HG03139 (cell line): ENCODE measurements at regions not wholly inside any gene's neighbourhood (a gene's known extent, or its start where the extent isn't known, plus 50 kb on each side); places are given as distances from the start of the nearest gene placed in this dataset.
A peak's percentile ranks its signal among the peaks of the same experiment; 100 is the strongest.
"Not testable (repeated sequence)": the region's sequence is repeated elsewhere in the genome, so short reads cannot be mapped to it uniquely, and the experiment has no call there.

Experiments
- ATAC-seq: cut with Tn5 transposase; IDR thresholded peaks from one replicate; pipeline ENCODE4 v1.9.1; 2021; ENCODE audit not compliant: unreplicated experiment

DNA sequence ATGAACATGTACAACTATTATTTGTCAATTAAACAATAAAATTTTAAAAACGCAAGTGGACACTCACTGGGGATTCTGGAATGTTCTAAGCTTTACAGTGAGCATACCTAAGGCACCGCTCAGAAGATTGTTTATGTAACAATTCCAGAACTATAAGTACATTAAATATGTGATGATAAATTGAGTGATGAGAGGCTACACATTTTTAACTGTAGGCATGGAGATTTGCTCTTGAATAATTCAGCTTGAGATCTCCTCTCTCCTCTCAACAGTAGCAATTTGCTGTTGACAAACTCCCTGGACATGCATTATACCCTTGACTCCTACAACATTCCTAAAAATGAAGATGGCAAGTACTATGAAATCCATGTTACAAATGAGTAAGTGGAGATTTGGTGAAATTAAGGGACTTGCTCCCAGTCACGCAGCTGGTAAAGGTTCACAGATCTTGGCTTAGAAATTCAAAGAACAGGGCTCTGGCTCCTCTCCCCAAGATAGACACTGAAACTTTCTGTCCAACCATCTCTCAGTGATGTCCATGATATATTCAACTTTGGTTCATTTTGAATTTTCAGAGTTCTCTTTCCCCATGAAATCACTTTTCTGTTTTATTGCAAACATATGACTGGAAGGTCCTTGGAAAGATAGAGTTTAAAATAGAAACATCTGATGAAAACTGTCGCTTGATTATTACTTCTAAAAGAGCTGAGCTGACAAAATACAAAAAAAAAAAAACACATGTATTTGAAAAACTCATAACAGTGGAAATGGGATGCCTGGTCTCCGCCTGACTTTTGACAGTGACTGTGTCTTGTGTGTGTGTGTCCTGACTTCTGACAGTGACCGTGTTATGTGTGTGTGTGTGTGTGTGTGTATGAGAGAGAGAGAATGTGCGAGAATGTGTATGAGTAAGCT lies 488.3 kb downstream of the TNS3 start:
- no peak for ATAC-seq

DNA sequence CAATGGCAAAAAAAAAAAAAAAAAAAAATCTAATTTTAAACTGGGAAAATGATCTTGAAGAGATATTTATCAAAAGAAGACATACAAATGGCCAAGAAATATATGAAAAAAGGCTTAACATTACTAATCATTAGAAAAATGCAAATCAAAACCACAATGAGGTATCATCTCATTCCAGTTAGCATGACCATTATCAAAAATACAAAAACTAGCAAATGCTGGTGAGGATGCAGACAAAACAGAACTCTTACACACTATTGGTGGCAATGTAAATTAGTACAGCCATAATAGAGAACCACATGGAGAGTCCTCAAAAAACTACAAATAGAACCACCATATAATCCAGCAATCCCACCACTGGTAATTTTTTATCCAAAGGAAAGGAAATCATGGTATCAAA lies 489.6 kb downstream of the TNS3 start:
- no peak for ATAC-seq

DNA sequence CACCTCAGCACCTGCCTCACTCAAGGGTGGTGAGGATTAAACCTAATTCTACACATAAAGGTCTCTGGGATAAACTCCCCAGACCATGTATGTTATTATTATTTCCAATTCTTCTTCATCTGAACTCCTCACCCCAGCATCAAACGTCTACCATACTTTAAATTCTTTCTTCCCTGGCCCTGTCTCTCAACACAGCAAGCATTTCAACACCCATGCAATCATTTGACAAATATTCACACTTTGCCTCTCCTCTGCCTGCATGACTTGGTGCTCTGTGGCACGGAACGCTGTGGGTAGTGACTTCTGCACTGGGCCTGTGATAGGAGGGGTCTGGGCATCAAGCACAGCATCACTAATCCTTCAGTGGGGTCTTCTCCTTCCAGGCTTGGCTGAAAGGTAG lies 490.8 kb downstream of the TNS3 start:
- no peak for ATAC-seq

DNA sequence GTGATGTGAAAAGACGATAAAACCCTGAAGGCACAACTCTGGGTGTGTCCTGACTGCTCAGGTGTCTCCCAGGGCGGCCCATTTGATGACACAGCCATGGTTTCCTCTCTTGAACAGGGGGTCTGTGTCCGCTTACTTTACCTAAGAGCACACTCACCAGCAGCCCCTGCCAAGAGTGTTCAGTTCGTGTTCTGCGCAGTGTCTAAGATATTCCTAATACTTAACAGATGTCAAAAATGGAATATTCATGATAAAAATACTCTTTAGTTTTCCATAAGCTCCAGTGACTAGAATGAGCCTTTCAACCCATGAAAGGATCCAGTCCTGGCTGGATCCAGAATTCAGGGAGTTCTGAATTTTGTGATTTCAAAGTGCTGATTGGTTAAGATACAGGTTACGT lies 492.4 kb downstream of the TNS3 start:
- no peak for ATAC-seq

DNA sequence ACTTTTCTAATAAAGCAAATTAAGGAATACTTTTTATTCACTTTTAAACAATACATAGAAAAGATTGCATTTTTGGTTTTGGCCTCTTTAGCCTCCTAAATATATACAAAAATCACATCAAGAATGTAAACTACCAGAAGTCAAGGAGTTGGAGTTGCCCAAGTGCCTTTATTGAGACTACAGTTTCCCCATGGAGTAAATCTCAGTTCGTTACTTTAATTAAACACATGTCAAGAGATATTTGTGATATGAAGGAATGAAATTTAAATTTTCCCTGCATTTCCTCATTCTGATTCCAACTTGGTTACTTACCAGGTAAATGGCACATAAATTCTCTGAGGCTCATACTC lies 492.9 kb downstream of the TNS3 start:
- ATAC-seq: no peak

DNA sequence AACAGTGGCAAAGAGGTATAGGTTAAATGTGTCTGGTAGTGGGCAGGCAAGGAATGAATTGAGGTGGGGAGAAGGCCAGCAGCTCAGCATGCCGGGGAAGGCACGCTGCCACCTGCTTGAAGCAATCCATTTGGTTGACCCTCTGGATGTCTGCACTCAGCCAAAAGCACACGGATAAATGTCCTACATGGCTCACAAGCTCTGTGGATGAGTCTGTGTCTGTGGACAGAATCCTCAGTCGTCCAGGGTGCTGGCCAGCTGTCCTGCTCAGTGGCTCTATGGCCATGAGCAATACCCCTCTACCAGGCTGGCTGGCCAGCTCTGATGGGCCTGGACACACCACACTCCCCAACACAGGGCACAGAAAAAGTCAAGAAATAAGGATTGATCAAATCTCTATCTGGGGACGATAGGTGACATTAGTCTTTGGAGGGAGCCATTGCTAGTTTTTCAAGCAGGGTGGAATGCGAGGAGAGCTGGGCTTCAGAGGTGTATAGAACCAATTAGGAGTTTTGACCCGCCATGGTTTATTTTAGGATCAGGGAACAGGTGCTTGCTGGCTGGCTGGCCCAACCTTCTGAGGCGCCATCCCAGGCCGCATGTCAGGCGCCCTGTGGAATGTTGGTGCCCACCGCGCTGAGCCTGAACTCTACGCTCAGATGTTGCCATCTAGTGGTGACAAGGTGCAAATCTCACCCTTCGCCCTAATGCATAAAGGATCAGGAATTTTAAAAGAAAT lies 493.4 kb downstream of the TNS3 start:
- ATAC-seq: peak; percentile 56

DNA sequence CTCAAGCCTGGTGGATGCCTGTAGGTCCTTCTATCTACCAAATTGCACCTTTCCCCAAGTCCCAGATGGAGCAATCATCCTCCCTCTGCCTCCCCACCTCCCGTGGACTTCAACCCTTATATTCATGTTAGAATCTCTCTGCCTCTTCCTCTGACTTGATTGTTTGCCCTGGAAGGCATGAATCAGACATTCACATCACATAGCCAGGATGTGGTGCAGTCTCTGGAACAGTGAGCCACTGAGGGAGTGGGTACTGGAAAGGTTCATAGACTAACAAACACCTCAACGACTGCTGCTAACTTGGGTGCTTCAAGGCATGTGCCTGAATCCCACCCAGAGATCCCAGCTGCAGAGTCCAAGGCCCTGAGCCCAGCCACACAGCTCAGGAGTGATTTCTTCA lies 494.0 kb downstream of the TNS3 start:
- ATAC-seq: no peak

DNA sequence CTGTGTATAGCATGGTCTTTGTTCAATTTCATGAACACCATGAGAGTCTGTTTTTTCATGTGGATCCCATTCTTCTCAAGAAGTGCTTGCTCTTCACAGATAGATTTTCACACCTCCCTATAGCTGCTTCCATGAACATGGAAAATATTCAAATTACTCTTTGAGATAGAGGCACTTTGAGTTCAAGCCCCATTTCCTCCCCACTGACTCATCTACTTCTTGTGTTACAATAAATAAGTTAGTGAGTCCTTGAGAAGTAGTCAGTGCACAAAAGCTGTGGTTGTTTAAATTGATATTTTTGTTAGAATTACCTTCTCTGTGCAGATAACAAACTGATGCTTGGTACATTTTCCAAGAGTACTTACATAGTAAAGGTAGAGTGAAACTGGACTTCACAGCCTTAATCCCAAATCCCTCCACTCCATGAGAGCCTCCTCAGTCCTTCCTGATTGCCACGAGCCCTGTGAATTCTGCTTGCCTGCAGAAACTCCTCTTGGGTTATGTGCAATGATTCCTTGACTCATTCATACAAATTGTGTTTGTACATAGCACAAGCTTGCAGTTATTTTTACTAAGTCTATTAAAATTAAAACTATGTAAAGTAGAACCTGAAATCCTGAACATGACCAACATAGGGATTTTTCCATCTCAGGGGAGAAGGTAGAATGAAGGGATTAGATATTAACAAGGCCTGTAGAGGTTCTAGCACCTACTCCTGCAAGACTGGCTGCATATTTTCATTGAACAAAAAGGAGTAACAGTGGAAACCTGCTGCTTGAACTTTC lies 496.2 kb downstream of the TNS3 start:
- no peak for ATAC-seq

DNA sequence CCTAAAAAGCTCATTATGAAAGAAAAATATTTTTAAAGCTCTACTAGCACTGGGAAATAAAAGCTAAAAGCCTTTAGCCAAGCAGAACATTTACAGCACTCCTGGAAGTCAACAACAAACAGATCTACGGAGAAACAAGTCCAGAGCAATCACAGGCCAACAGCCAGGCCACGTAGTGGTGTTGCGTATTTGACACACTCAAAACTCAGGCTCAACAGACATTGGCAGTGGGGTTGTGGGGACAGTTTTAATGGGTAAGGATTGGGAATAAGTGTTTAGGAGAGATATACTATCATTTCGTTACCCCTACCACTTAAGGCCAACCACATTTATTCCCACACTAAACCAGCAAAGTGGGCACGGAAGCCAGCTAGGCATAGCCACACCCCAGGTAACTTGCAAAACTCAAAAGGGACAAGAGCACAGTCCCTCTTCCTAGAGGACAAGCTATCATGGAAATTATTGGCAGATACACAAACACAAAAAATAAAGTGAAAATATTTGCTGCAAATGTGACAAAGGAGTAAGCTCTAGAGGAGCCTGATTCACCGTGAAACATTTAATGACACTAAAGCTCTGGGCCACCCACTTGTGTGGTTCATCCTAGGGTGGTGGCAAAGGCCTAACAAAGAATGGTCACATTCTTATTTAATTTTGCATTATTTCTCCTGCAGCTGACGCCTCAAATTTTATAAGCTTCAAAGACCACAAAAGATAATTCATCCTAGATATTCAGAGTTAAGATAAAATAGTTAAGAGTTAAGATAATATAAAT lies 498.2 kb downstream of the TNS3 start:
- no peak for ATAC-seq

DNA sequence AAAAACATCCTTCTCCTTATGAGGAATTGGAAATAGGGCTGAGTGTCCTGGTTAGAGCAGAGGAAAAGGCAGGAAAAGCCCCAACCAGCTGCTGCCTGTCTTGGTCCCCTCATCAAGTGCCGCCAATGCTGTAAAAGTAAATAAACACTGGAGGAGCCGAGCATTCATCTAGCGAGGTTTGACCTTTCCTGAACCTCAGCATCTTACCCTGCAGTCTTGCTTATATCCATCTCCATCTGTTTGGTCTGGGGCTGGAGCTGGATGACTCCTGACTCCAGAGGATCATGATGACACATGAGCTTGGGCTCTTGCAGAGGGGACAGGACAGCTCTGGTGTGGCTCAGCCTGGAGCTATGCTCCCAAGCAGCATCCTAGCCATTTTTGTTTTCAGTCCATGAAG lies 501.1 kb downstream of the TNS3 start:
- no peak for ATAC-seq

DNA sequence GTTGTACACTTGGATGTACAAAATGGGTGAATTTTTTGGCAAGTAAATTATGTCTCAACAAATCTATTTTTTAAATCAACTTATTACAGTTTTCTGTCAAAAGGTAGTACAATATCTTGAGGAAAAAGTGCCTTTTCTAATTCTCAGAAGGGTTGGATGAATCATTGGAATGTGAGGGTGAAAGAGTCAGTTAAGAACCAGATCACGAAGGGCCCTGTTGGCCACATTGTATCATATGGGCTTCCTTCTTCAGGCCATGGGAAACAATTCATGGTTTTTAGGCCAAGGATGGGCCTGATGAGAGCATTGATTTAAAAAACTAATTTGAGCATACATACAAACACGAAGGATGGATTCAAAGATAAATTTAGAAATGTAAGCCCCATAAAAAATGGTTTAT lies 503.7 kb downstream of the TNS3 start:
- no peak for ATAC-seq

DNA sequence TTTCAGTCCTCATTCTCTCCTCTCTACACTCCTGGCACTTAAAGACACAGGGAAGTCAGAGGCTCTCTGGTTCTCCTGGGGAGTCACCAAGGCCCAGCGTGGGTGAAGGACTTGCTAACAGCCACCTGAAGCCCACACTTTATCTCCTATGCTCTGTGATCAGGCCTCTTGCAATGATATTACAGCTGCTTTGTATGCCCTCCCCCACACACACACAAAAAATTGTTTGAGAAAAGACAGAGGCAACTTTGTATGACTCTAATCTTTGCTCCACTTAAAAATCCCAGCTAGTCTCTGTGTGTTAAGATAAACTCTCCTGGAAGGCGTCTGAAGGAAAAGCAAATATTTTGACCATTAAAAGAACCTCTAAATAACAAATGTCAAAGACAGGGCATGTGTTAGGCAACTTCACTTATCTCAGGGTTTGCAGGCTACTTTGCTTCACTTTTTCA lies 507.2 kb downstream of the TNS3 start:
- no peak for ATAC-seq

DNA sequence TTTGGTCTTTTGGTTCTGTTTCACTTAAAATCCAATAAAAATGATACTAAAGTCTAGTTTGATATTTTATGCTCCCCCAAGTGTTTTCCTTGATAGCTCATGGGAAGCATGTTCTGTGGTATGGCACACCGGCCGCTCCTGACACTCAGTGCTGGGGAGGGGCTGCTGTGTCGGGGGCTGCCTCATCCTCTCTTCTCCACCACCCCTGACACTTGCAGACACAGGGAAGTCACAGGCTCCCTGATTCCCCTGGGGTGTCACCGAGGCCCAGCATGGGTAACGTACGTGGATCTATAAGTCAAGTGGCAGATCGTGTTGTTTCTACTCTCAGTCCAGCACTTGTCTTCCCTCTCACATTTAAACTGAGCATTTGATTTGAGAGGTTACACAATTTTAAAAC lies 508.6 kb downstream of the TNS3 start:
- no peak for ATAC-seq

DNA sequence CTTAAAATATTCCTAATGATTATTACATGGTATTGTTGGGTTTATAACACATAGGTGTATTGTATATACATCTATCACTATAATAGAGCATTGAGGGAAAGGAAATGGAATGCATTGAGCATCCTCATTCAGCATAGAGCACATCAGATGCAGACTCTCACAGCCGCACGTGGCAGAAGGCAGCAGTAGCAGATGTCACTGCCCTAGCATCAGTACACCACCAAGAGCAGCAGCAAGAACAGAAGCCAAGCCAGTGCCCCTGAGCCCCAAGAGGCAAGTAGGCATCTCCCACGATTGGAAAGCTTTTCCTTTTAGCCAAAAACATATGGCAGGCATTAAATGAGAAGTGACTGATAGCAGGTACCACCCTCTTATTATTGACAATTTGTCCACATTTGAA lies 510.0 kb downstream of the TNS3 start:
- ATAC-seq: no peak

DNA sequence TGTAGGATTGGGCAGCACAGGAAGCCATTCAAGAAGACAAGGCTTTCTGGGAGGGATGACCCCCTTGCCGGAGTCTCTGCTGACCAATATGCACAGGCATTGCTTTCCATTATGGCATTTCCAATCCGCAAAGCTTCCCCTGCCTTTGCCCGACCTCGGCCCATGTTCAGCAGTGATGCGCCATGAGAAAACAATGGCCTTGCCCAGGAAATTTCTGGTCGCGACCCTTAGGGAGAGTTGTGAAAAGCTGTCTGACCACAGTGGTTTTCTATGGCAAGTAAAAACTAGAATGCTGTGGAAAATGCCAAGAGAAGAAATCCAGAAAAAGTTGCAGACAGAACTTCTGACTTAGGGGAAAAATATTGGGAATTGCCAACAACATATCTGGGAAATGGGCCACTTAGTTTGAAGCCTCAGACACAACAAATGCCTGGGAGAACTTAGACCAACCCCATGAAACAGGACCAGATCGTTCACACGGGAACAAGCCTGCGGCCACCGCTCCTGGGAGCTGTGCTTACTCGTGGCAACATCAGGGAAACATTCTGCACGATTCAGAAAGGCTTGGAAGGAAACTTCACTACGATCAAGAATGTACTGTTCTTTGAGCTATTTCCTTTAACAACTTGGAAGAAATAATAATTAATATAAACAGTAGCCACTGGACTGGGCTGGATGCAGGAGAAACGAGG lies 512.4 kb downstream of the TNS3 start:
- ATAC-seq: no peak

DNA sequence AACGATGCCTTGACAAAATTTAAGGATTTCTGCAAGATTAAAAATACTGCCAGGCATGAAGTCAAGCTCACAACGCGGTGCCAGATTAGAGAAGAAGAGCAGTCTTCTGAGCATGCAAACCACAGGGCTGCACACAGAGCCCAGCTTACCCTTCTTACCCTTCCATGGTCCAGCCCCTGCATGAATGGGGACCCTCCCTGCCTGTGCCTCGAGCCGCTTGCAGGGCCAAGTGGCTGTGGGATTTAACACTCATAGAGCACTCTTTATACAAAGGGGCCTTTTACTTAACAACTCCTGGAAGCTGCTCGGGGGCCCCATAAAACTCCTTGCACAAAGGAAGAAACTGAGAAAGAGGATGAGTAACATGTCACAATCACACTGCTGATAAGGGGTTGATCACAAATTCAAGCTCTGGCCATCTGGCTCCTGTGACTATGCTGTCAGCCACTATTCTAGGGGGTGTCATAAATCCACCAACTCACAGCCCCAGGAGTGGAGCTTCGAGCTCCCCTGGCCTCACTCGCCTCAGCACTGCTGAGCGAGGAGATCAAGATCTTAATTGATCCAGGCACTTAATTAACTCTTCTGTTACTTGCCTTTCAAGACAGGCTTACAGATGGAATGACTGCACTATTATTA lies 514.8 kb downstream of the TNS3 start:
- ATAC-seq: no peak

DNA sequence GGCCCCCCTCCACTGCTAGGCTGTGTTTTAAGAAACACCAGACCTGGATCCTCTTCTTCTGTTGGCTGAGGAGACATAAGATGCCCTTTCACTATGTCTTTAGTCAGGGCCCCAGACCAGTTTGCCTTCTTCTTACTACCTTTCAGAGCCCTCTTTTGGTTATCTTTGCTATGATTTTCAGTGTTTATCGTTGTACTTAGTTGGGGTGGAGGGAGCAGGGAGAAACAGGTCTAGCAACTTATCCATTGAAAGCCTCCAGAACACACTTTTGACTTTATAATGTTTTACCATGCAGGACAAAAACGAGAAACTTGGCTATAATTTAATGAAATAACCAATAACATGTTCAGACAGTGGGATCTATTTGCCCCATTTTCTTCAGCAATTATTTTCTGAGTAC lies 525.2 kb downstream of the TNS3 start:
- no peak for ATAC-seq

DNA sequence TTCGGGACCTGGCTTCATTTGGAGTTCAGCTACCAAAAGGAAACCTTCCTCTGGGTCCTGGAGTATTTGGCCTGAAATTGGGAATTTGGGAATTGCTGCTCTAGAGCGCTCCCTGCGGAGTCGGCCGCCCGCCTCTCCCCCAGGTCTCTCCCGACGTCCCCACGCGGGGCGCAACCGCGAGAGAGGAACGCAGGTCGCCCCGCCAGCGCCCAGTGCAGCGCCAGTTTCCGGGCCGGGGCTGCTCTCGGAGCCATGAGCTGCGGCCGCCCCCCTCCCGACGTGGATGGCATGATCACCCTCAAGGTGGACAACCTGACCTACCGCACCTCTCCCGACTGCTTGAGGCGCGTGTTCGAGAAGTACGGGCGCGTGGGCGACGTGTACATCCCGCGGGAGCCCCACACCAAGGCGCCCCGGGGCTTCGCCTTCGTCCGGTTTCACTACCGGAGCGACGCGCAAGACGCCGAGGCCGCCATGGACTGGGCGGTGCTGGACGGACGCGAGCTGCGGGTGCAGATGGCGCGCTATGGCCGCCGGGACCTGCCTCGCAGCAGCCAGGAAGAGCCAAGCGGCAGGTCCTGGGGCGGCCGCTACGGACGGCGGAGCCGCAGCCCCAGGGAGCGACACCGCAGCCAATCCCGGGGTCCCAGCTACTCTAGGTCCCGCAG lies 529.2 kb downstream of the TNS3 start:
- ATAC-seq: not testable (repeated sequence)

DNA sequence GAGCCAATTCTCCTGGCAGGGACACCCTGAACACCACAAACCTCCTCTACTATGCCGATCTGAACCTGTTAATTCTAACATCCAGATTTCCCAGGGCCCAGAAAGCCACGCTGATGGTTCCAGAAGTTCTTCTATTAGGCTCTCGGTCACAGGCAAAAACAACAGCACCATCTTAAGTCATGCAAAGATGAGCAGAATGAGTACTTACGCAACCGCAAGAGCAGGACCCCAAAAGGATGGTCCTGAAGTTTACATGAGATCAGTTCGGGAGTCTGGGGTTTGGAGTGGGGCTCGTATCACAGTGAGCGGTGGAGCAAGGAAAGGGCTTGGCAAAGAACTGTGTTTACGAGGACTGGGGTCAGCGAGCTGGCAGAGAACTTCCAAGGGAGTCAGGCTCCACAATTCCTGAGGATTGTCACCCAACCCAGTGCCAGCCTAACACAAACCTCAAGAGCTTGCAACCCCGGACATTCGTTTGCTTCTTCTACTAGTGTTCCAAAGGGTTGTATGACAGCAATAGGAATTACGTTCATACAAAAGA lies 532.6 kb downstream of the TNS3 start:
- no peak for ATAC-seq
